HG03457 (cell line): ENCODE measurements at regions not wholly inside any gene's neighbourhood (a gene's known extent, or its start where the extent isn't known, plus 50 kb on each side); places are given as distances from the start of the nearest gene placed in this dataset.

Source experiments
- ATAC-seq: cut with Tn5 transposase; IDR thresholded peaks from one replicate; pipeline ENCODE4 v1.9.1; 2021; ENCODE audit warnings: moderate number of reproducible peaks; ENCODE audit not compliant: unreplicated experiment

DNA sequence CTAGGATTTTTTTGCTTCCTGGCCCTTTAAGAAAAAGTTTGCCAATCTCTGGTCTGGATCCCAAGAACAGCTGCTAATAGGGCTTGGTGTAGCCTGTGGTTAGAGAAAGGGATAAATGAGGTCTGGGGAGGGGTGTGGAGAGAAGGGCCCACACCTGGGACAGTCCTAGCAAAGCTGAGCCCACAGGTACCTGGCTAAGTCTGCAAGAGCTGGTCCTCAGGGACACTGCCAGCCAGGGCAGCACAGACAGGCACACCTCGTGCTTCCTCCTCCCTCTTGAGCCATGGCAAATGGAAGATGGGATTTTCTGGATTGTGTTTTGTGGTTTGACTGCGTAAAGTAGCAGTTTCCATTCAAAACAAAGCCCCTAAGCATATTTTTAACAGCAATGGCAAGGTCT, 217.5 kb downstream of the SOX9 start:
- ATAC-seq: no peak

- no peak for ATAC-seq
These were observed 218.3 kb downstream of the SOX9 start for GRCh38 chr17:72338847-72339790.

- ATAC-seq: no peak
These were observed 220.0 kb downstream of the SOX9 start for GRCh38 chr17:72340836-72341235.

DNA sequence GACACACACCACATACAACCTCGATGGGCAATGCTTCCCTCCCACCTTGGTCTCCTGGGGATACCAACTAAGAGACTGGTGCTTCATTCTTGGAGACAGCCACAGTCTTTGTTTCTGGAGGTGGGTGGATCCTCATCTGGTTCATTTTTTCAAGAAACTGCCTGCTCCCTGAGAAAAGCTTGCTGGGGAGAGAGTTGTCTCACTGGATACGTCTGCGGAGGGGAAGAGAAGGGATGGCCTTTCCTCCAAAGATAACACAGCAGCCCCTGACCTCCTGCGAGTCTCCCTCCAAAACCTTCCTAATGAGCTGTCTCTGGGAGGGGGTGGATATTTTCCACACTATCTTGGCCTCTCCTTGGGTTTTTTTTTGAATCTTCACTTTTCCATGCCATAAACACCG, 221.2 kb downstream of the SOX9 start:
- no peak for ATAC-seq

GRCh38 chr17:72342627-72343527, 222.1 kb downstream of the SOX9 start:
- ATAC-seq: no peak

- ATAC-seq: no peak
These were observed 223.1 kb downstream of the SOX9 start for GRCh38 chr17:72343911-72344310.

DNA sequence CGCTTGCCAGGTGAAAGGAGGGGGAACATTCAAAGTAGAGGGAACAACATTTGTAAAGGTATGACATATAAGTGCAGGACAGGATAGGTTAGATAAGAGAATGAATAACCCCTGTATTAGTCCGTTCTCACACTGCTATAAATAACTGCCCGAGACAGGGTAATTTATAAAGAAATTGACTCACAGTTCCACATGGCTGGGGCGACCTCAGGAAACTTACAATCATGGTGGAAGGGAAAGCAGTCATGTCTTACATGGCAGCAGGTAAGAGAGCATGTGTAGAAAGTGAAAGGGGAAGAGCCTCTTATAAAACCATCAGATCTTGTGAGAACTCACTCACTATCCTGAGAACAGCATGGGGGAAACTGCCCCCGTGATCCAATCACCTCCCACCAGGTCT, 223.8 kb downstream of the SOX9 start:
- no peak for ATAC-seq

- ATAC-seq: no peak
These were observed 224.3 kb downstream of the SOX9 start for GRCh38 chr17:72345088-72345487.

DNA sequence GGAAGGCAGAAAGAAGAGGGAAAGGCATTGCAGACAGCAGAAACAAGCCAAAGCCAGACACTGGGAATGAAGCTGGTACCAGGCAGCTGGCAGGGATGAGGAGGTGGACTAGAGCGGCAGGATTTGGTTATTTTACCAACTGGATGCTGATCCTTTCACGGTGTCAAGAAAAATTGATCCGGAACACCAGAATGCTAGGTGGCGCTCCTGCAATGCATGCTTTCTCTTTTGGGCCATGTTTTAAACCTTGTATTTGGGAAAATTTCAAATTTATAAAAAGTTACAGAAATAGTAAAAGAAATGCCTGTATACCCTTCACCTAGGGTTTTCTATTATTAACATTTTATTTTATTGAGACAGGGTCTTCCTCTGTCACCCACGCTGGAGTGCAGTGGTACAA, 224.7 kb downstream of the SOX9 start:
- no peak for ATAC-seq

- ATAC-seq: no peak
These were observed 225.5 kb downstream of the SOX9 start for GRCh38 chr17:72346306-72346705.

GRCh38 chr17:72349011-72349410, 228.2 kb downstream of the SOX9 start:
- no peak for ATAC-seq

- ATAC-seq: no peak
These were observed 228.7 kb downstream of the SOX9 start for GRCh38 chr17:72349491-72349995.

- no peak for ATAC-seq
These were observed 229.3 kb downstream of the SOX9 start for GRCh38 chr17:72350073-72350472.

GRCh38 chr17:72351365-72351764, 230.5 kb downstream of the SOX9 start:
- ATAC-seq: no peak

DNA sequence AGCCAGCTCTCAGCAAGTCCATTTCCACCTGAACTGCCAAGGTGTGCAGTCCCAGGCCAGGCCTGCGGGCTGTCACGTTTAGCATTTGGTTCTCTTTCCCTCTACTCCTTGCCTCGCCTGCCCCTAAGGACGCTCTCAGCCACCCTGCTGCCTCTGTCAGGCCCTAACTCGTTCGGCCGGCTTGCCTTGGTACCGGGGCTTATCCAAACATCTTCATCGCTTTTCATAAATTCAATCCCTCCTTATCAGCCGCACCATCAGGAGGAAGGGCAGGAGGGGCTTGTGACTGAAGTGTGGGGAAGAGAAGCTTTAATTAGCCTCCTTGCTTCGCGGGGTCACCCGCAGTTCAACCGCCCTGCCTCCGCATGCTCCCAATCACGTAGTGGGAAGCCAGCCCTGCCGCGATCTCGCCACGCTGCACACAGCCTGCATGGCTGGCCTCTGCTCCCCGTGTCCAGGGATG, 231.1 kb downstream of the SOX9 start:
- no peak for ATAC-seq

DNA sequence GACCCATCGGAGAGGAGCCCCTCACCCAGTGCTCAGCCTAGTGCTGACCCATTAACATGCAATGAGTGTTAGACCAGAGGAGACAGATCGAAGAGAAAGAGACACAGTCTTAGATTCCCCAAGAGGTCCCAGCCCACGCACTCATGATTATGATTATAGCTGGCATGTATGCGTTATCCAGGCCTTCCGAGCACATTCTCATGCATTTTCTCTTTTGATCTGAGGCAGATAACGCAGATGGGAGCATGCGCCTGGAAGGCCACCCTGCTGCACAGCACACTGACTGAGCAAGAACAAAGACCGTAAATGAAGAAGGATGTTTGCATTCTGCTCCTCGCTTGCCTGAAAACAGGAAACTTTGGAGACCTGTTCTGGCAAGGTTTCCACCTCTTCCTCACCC, 232.7 kb downstream of the SOX9 start:
- ATAC-seq: no peak

DNA sequence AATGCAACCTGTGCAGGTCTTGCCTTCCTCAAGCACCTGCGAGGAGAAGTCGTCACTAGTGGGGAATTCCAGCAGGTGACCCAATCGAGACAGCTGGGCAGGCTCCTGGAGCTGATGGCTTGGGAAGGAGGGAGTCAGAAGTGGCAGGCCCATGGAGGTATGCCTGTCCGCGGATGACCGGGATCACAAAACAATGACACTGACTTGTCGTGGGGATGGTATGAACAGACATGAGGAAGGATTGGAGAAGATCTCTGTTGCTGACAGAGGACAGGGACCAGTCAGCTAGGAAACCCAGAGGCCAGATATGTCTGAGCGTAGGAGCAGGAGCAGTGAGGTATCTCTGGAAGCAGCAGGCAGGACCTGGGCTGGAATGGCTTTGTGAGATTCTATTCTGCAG, 233.3 kb downstream of the SOX9 start:
- no peak for ATAC-seq

GRCh38 chr17:72357764-72358365, 237.0 kb downstream of the SOX9 start:
- no peak for ATAC-seq

DNA sequence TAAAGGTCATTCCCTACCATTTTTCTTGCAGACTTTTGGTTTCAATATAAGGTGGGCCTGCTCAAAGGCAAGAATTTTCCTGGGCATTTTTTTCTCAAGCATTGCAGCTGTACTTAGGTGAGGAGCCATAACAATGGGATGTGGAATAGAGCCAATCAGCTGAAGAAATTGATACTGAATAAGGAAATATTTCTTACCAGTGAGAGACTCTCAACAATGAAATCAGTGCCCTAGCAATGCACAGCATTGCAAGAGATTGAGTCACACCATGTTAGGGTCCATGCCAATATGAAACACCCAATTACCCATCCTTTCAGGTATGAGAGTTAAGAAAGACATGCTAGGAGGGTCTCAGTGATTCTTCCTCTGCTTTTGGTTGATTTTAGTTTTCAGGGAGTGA, 237.6 kb downstream of the SOX9 start:
- no peak for ATAC-seq

DNA sequence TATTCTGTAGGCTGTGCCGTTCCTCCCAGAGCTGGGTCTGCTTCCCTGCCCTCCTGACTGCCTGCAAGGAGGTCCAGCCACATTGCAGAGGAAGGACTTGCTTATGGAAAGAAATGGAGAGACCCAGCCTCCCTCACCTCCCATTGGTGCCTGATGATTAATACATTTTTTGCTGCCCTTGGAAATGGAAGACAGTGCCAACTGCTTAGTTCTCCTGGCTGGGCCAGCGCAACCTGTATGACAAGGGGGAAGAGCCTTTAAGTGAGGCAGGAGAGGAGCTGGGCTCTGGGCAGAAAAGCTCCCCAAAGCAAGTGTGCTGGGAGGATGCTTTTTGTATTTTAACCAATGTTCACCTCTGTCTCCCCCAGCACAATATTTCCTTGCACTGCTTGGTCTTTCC, 238.5 kb downstream of the SOX9 start:
- no peak for ATAC-seq

GRCh38 chr17:72359811-72360210, 239.0 kb downstream of the SOX9 start:
- no peak for ATAC-seq
